Activated naive CD8-positive, alpha-beta T cell treated with anti-CD3 and anti-CD28 coated beads, Interleukin-2, amount 10 ng/mL, durations not matched to agents 7 days and 5 days (primary cell): ENCODE measurements at regions not wholly inside any gene's neighbourhood (a gene's known extent, or its start where the extent isn't known, plus 50 kb on each side); places are given as distances from the start of the nearest gene placed in this dataset.

Experiments
- ATAC-seq: fragments of 150-1000 bp; cut with Tn5 transposase; one replicate; pipeline ENCODE4 v1.10.0; 2021; ENCODE audit warnings: low read depth, moderate library complexity
- POLR2A ChIA-PET: fragments of 350-600 bp; sonication (Branson Sonifier 250); formaldehyde crosslinking; loops from one replicate; lab custom pipeline; 2021; ENCODE audit warnings: antibody characterized with exemption; lab: Charles Lee
- DNase-seq: peaks from one replicate; pipeline ENCODE4 v3.0.0; 2021
- H3K27ac Mint-ChIP-seq: one replicate; pipeline ENCODE4 v1.8.0; 2022; ENCODE audit warnings: mild to moderate bottlenecking, mixed read lengths
- H3K27me3 Mint-ChIP-seq: one replicate; pipeline ENCODE4 v1.8.0; 2022; ENCODE audit warnings: mild to moderate bottlenecking, moderate library complexity, mixed read lengths
- H3K36me3 Mint-ChIP-seq: one replicate; pipeline ENCODE4 v1.8.0; 2021; ENCODE audit warnings: mild to moderate bottlenecking, mixed read lengths
- H3K4me1 Mint-ChIP-seq: one replicate; pipeline ENCODE4 v1.8.0; 2021; ENCODE audit warnings: mixed read lengths
- H3K4me3 Mint-ChIP-seq: one replicate; pipeline ENCODE4 v1.8.0; 2022; ENCODE audit warnings: mild to moderate bottlenecking, moderate library complexity, mixed read lengths
- H3K9me3 Mint-ChIP-seq: one replicate; pipeline ENCODE4 v1.8.0; 2021; ENCODE audit warnings: mixed read lengths

DNA sequence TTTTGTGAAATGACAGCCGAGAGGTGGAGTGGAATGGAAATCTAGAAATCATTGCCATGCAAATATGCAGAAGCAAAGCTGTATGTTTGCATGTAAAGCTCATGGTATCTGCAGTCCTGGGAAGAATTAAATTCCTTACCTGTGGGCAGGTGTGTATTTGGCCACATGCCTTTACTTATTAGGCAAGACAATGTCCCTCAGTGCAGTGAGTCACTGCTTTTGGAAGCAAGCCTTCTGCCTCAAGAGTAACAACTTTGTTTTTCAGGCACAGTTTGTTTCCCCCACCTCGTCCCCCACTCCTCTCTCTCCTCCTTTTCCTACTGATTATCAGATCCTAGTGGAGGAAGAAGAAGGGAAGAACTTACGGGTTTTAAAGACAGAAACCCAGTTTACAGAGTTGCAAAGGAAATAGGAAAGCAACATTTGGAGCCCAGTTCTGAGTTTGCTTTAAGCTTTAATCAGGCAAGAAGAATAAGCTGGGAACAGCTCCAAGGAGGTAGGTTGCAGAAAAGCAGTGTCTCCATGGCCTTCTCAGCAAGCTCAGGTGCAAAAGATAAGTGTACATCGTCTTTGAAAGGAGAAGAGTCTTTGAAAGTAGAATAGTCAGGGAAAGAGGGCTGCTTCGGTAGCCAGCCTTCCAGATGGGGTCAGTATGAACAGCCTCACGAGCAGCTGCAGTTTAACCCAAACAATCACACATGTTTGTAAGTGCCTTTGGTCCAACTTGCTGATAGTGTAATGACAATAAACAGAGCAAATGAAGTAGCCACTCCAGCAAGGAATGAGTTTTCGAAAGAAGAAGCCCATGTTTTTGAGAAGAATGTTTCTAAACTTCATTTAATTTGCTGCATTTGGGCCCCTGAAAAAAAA is 190.1 kb downstream of the KLF5 start:
- H3K4me3 Mint-ChIP-seq, result no peak overlapping the region
- ATAC-seq, result no peak
- no peaks in the 10 kb centered on the region for H3K4me1 Mint-ChIP-seq
- H3K27ac Mint-ChIP-seq, result no peak overlapping the region
- DNase-seq, result no peak
- no peaks in the 10 kb centered on the region for H3K36me3 Mint-ChIP-seq
- H3K27me3 Mint-ChIP-seq, result peaks cover 2% of the 10 kb centered on the region
- POLR2A ChIA-PET, result no interaction called here
- H3K9me3 Mint-ChIP-seq, result no peaks in the 10 kb centered on the region

DNA sequence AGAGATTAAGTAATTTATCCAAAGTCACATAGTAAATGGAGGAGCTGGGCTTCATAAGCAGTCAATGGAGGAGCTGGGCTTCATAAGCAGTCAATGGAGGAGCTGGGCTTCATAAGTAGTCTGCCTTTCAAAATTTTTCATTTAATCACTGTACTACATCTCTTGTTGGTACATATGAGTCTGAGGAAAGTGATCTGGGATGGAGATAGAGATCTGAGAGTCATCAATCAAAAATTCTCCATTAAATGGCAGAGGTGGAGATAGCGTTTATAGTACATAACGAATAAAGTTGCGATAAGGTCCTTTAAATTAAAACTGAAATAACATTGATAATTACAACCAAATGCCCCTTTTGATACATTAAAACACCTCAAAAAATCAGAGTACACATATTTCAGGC is 189.3 kb downstream of the KLF5 start:
- ATAC-seq (no peak), DNase-seq (no peak)
- POLR2A ChIA-PET, result no interaction called here
- H3K9me3 Mint-ChIP-seq, result no peaks in the 10 kb centered on the region
- no peak overlapping the region for H3K27ac Mint-ChIP-seq
- H3K4me1 Mint-ChIP-seq, result no peaks in the 10 kb centered on the region
- peaks cover 2% of the 10 kb centered on the region for H3K27me3 Mint-ChIP-seq
- H3K36me3 Mint-ChIP-seq, result no peaks in the 10 kb centered on the region
- no peak overlapping the region for H3K4me3 Mint-ChIP-seq

DNA sequence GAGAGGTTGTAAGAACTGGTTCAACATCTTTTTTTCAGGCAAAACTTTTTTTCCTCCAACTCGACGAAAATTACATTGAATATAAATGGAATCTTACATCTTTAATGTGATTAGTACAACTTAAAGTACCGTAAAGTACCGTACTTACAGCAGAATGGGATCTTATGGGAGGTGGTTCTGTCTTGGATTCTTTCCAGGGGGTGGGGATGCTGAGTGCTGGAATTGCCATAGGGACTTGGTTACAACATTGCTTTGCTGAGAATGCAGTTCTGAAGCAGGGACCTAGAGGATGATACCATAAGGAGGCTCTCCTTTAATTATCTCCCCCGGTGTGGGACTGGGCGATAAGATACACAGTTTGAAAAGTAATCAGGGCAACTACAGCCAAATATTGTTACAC is 186.4 kb downstream of the KLF5 start:
- no peaks in the 10 kb centered on the region for H3K36me3 Mint-ChIP-seq
- ATAC-seq (no peak), DNase-seq (no peak)
- H3K27ac Mint-ChIP-seq, result no peak overlapping the region
- no peaks in the 10 kb centered on the region for H3K27me3 Mint-ChIP-seq
- no peak overlapping the region for H3K4me3 Mint-ChIP-seq
- no peaks in the 10 kb centered on the region for H3K9me3 Mint-ChIP-seq
- POLR2A ChIA-PET, result no interaction called here
- no peaks in the 10 kb centered on the region for H3K4me1 Mint-ChIP-seq

DNA sequence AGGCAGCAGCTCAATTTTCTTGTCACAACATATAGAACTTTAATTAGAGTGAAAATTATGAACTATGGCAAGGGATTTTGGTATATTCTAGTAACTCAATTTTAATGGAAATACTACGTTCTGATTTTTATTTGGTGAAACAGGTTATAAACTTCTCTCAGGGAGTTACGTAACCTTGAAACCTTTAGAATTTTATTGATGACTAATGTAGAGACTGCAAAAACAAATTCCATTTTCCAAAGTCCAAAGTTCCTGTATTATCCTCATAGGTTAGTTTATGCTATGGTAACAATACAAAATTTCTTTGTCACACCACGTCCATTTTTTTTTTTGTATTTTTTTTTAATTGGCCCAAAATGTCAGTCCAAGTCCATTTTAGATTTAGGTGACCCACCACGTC is 185.7 kb downstream of the KLF5 start:
- no peak for DNase-seq
- ATAC-seq, result no peak
- Mint-ChIP-seq H3K9me3 (no peaks in the 10 kb centered on the region), H3K27me3 (peaks cover 2% of the 10 kb centered on the region), H3K36me3 (no peaks in the 10 kb centered on the region), H3K4me1 (no peaks in the 10 kb centered on the region), H3K27ac (no peak overlapping the region), H3K4me3 (no peak overlapping the region)
- POLR2A ChIA-PET, result no interaction called here

DNA sequence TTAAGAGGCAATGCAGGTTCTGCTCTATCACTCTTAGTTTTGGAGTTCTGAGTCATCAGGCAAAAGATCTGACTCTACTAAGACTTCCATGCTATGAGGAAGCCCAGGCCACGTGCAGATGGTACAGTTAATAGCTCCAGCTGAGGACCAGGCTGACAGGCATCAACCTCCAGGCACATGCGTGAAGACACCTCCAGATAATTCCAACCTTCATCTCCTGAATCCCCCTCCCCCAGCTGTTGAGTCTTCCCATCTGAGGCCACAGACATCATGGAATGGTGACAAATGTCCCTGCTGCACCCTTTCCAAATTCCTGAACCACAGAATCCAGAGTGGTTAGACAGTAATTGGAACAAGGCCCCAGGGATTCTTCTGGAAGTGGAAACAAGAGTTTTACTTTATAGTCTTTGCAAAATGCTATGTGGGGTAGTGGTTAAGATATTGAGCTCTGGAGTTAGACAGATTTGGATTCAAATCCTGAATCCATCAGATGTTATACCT is 183.8 kb downstream of the KLF5 start:
- Mint-ChIP-seq H3K27me3 (peaks cover 2% of the 10 kb centered on the region), H3K4me3 (no peak overlapping the region), H3K27ac (no peak overlapping the region), H3K36me3 (no peaks in the 10 kb centered on the region), H3K9me3 (no peaks in the 10 kb centered on the region), H3K4me1 (no peaks in the 10 kb centered on the region)
- ATAC-seq, result no peak
- POLR2A ChIA-PET, result no interaction called here
- no peak for DNase-seq

DNA sequence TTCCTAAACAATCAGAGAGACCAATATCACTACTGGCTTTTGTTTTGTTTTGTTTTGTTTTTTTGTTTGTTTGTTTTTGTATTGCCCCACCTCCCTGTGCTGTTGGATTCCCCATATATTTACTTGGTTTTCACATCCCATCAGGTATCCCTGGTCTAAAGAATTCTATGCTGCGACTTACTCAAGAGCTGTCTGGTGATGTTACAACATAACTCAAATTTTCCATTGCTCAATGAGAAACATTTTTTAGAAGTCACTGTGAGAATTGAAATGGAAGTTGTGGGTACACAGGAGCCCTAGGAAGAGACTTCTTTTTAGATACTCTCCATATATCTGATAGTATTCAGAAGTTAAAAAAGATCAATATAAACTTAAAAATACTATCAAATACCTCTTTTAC is 181.4 kb downstream of the KLF5 start:
- no peaks in the 10 kb centered on the region for H3K4me1 Mint-ChIP-seq
- peaks cover 2% of the 10 kb centered on the region for H3K27me3 Mint-ChIP-seq
- no peak overlapping the region for H3K4me3 Mint-ChIP-seq
- H3K27ac Mint-ChIP-seq, result no peak overlapping the region
- POLR2A ChIA-PET, result no interaction called here
- no peaks in the 10 kb centered on the region for H3K36me3 Mint-ChIP-seq
- H3K9me3 Mint-ChIP-seq, result peaks cover 2% of the 10 kb centered on the region
- ATAC-seq, result no peak
- DNase-seq, result no peak

DNA sequence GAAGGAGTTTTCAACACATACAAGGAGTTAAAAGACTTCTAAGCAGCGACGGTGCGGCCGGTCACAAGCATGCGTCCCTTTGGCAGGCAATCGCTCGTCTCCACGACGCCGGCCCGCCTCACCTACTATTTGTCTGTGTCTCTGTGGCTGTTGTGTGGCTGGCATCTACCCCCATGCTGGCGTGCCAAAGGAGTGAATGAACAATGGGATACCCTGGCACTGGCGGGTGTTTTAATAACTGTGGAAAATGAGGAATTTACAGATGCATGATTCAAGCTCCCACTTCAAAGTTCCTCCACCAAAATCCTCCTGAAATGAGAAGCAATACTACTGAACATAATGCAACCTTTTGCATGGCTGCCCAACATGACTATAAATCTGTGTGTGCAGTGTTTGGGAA is 176.6 kb downstream of the KLF5 start:
- Mint-ChIP-seq H3K4me1 (peaks cover 13% of the 10 kb centered on the region), H3K9me3 (peaks cover 2% of the 10 kb centered on the region), H3K27ac (no peak overlapping the region), H3K27me3 (peaks cover 2% of the 10 kb centered on the region), H3K4me3 (no peak overlapping the region), H3K36me3 (no peaks in the 10 kb centered on the region)
- POLR2A ChIA-PET, result no interaction called here
- DNase-seq (no peak), ATAC-seq (no peak)

DNA sequence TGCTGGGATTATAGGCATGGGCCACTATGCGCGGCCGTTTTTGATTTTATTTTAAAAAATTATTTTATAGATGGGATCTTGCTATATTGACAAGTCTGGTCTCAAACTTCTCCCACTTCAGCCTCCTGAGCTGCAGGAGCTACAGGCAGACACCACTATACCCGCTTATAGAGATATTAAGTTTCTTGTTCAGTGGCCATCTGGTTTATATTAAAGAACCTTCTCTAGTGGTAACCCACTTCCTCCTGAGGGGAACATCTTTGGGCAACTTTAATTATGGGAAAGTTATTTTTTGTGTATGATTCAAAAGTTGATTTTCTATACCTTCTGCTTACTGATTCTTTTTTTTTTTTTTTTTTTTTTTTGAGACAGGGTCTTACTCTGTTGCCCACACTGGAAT is 172.7 kb downstream of the KLF5 start:
- no peaks in the 10 kb centered on the region for H3K9me3 Mint-ChIP-seq
- no peak for DNase-seq
- no peak for ATAC-seq
- POLR2A ChIA-PET, result interaction anchor here (1.5 kb wide), 1 partner anchor 471 kb away, joined by 3 read pairs; no protein-coding TSS in a partner anchor
- H3K4me3 Mint-ChIP-seq, result no peak overlapping the region
- peaks cover 6% of the 10 kb centered on the region for H3K36me3 Mint-ChIP-seq
- H3K27me3 Mint-ChIP-seq, result no peaks in the 10 kb centered on the region
- peaks cover 28% of the 10 kb centered on the region for H3K4me1 Mint-ChIP-seq
- H3K27ac Mint-ChIP-seq, result no peak overlapping the region

DNA sequence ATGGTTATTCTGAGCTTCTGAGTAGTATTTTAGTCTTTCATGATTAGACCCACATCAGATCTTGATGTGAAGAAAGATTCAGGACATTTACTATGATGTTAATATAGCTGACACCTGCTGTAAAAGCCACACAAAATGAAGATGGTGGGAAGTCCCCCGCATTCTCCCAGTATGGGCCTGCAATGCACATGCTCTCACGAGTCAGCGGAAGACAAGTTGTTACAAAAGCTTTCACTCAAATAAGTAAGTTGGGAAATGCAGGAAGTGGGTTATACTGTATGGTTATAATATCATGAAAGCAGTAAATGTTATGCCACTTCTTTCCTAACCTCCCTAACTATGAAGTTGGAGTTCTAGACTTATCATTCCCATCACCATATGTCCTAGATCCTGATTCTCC is 171.9 kb downstream of the KLF5 start:
- Mint-ChIP-seq H3K27ac (peak overlapping the region; percentile 68), H3K27me3 (no peaks in the 10 kb centered on the region), H3K4me1 (peaks cover 28% of the 10 kb centered on the region), H3K4me3 (peak overlapping the region; percentile 52), H3K36me3 (peaks cover 7% of the 10 kb centered on the region), H3K9me3 (no peaks in the 10 kb centered on the region)
- DNase-seq, result no peak
- POLR2A ChIA-PET, result interaction anchor here (1.5 kb wide), 1 partner anchor 472 kb away, joined by 3 read pairs; no protein-coding TSS in a partner anchor
- ATAC-seq, result peak; percentile 44

DNA sequence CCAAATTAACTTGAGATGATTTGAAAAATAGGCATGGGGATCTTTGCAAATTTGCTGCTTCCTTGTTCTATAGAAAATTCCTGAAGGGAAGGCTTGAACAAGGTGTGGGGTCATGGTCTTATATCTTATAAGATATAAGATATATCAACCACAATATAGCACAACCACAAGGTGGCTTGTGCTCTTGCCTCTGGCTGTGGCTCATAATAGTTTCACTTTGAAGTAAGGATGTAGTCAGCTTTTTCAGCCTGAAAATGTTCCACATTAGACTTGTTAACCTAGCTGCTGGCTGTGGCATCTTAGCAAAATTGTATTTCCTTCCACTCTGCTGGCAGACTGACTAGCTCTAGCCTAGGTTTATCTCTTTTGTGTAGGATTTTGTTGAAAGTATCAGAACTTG is 169.7 kb downstream of the KLF5 start:
- POLR2A ChIA-PET, result interaction anchor here (1.1 to 1.5 kb wide), 2 partner anchors 46 to 292 kb away, joined by 4 read pairs; no protein-coding TSS in a partner anchor
- DNase-seq (no peak), ATAC-seq (peak; percentile 82)
- peak overlapping the region; percentile 27 for H3K4me3 Mint-ChIP-seq
- H3K27ac Mint-ChIP-seq, result peak overlapping the region; percentile 73
- no peaks in the 10 kb centered on the region for H3K9me3 Mint-ChIP-seq
- no peaks in the 10 kb centered on the region for H3K27me3 Mint-ChIP-seq
- H3K4me1 Mint-ChIP-seq, result peaks cover 38% of the 10 kb centered on the region
- H3K36me3 Mint-ChIP-seq, result peaks cover 7% of the 10 kb centered on the region

DNA sequence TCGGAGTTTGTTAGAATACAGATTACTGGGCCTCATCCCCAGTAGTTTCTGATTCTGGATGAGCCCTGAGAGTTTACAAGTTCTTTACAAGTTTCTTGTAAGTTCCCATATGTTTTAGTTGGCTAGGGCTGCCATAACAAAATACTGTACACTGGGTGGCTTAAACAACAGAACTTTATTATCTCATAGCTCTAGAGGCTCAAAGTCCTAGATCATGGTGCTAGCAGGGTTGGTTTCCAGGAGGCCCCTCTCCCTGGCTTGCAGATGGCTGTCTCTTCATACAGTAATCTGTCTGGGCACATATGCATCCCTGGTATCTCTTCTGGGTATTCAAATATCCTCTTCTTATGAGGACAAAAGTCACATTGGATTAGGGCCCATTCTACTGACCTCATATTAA is 167.2 kb downstream of the KLF5 start:
- H3K36me3 Mint-ChIP-seq, result peaks cover 7% of the 10 kb centered on the region
- DNase-seq, result no peak
- no peak overlapping the region for H3K4me3 Mint-ChIP-seq
- peaks cover 4% of the 10 kb centered on the region for H3K27me3 Mint-ChIP-seq
- H3K4me1 Mint-ChIP-seq, result peaks cover 39% of the 10 kb centered on the region
- no peak for ATAC-seq
- POLR2A ChIA-PET, result no interaction called here
- H3K9me3 Mint-ChIP-seq, result no peaks in the 10 kb centered on the region
- H3K27ac Mint-ChIP-seq, result no peak overlapping the region

DNA sequence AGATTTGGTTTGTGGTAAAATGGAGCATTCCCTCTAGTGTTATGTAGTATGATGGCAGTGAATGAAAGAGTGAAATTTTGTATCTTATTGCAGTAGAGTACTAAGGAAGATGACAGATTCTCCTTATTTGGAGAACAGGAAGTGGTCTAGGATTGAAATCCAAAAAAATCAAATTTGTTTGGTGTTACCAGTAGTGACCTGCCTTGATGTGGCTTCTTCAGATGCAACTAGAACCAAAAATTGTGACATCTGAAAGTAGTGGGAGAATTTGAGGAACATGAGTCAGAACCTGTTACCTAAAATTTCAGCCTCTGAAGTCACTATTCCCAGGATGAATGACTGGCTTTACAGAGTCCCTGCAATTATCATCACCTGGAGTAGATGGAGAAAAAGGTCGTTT is 165.9 kb downstream of the KLF5 start:
- Mint-ChIP-seq H3K27me3 (peaks cover 5% of the 10 kb centered on the region), H3K4me3 (no peak overlapping the region), H3K9me3 (no peaks in the 10 kb centered on the region), H3K4me1 (peaks cover 33% of the 10 kb centered on the region), H3K36me3 (peaks cover 7% of the 10 kb centered on the region), H3K27ac (no peak overlapping the region)
- ATAC-seq, result peak; percentile 17
- no peak for DNase-seq
- POLR2A ChIA-PET, result no interaction called here

DNA sequence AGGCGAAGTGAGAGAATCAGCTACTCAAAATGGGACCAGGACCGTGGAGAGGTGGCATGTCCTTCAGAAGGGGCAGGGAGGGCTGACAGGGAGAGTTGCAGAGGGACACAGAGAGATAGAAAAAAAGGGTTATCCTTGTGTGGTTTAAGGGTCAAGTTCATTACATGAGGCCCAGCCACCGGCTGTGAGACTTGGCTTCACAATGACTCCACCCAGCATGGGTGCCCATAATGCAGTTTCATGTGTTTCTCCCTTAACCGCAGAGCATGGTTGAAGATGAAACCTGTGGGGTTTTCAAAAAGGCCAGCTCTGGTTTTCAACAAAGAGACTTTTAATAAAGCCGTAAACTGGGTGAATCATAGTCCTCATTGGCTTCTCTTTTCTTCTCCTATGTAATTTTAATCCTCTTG is 164.6 kb downstream of the KLF5 start:
- Mint-ChIP-seq H3K36me3 (peaks cover 7% of the 10 kb centered on the region), H3K27me3 (peaks cover 12% of the 10 kb centered on the region), H3K4me1 (peaks cover 23% of the 10 kb centered on the region), H3K9me3 (no peaks in the 10 kb centered on the region), H3K27ac (no peak overlapping the region), H3K4me3 (no peak overlapping the region)
- ATAC-seq (peak; percentile 42), DNase-seq (no peak)
- POLR2A ChIA-PET, result no interaction called here

DNA sequence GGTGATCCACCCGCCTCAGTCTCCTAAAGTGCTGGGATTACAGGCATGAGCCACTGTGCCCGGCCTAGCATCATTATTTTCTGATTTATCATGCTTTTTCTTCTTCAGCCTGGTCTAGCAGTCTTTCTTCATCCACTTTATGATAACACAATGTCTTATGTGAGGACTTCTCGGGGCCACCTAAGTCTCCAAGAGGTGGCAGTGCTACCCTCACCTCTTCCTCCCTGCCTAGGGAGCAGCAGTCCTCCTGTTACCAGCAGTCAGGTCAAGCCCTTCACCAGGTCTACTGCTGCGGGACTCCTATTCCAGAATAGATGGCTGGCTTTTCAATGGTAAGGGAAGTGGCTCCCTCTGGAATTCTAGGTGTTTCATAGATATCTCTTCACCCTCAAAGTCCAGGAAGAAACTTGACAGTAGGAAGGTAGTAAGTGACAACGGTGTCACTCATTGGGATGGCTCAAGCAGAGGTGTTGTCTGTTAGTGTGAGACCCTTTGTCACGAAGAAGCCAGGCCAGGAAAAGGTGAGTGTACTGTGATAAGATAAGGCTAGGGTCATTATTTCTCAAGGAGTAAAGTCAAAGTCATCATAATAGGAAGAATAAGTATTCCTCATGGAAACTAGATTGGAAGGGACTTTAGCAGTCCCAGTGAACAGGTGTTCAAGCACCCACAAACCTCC is 164.0 kb downstream of the KLF5 start:
- ATAC-seq (peak; percentile 35), DNase-seq (no peak)
- no peaks in the 10 kb centered on the region for H3K9me3 Mint-ChIP-seq
- peaks cover 18% of the 10 kb centered on the region for H3K4me1 Mint-ChIP-seq
- no peak overlapping the region for H3K27ac Mint-ChIP-seq
- H3K36me3 Mint-ChIP-seq, result peaks cover 7% of the 10 kb centered on the region
- POLR2A ChIA-PET, result no interaction called here
- peaks cover 12% of the 10 kb centered on the region for H3K27me3 Mint-ChIP-seq
- H3K4me3 Mint-ChIP-seq, result no peak overlapping the region
